OCI-LY3 (cell line): ENCODE measurements at regions not wholly inside any gene's neighbourhood (a gene's known extent, or its start where the extent isn't known, plus 50 kb on each side); places are given as distances from the start of the nearest gene placed in this dataset.
"Not testable (repeated sequence)": the region's sequence is repeated elsewhere in the genome, so short reads cannot be mapped to it uniquely, and the experiment has no call there.

ENCODE experiments used
- H2AFZ ChIP-seq: fragments of 200-600, 300-600 bp; shearing (Covaris generic); 2 replicates; pipeline ENCODE4 v1.6.0; 2014; ENCODE audit warnings: antibody characterized with exemption, low read depth, low read length
- H3K27ac ChIP-seq: fragments of 200-600, 300-600 bp; sonication (generic); 2 replicates; pipeline ENCODE4 v1.5.1; 2014; ENCODE audit warnings: mild to moderate bottlenecking, low read length, moderate library complexity, mixed read lengths
- H3K27me3 ChIP-seq: fragments of 200-600, 300-600 bp; sonication (generic); 2 replicates; pipeline ENCODE4 v1.6.1; 2014; ENCODE audit warnings: low read depth, low read length, mixed read lengths
- H3K36me3 ChIP-seq: fragments of 200-600, 300-600 bp; sonication (generic); replicated peaks from 2 replicates; pipeline ENCODE3; 2014; ENCODE audit warnings: low read depth, low read length, mixed read lengths
- H3K4me1 ChIP-seq: fragments of 300-600, 200-600 bp; sonication (generic); 2 replicates; pipeline ENCODE4 v1.6.1; 2014; ENCODE audit warnings: low read length, mixed read lengths
- H3K4me2 ChIP-seq: fragments of 200-600, 300-600 bp; sonication (generic); 2 replicates; pipeline ENCODE4 v1.6.1; 2014; ENCODE audit warnings: low read length, mixed read lengths
- H3K4me3 ChIP-seq: fragments of 300-600, 200-600 bp; sonication (generic); 2 replicates; pipeline ENCODE4 v1.5.1; 2014; ENCODE audit warnings: antibody characterized with exemption, mild to moderate bottlenecking, low read length, moderate library complexity
- H3K79me2 ChIP-seq: fragments of 300-600, 200-600 bp; shearing (Covaris generic); 2 replicates; pipeline ENCODE4 v1.6.1; 2014; ENCODE audit warnings: mild to moderate bottlenecking, low read length, mixed read lengths
- H3K9ac ChIP-seq: fragments of 300-600, 200-600 bp; shearing (Covaris generic); 2 replicates; pipeline ENCODE4 v1.6.0; 2014; ENCODE audit warnings: mild to moderate bottlenecking, low read length, moderate library complexity
- H3K9me3 ChIP-seq: fragments of 200-600, 300-600 bp; shearing (Covaris generic); 2 replicates; pipeline ENCODE4 v1.6.1; 2014; ENCODE audit warnings: low read length, mixed read lengths; ENCODE audit not compliant: insufficient read depth
- H4K20me1 ChIP-seq: fragments of 200-600, 300-600 bp; sonication (generic); 2 replicates; pipeline ENCODE4 v1.6.1; 2016; ENCODE audit warnings: low read length, mixed read lengths; ENCODE audit not compliant: insufficient read depth
- CTCF ChIP-seq: fragments of 200-600, 300-600 bp; sonication (generic); IDR thresholded peaks from 2 replicates; pipeline ENCODE4 v1.5.1; 2014; ENCODE audit warnings: antibody characterized with exemption, low read length, low read depth
- EZH2phosphoT487 ChIP-seq: fragments of 200-600 bp; shearing (Covaris generic); IDR thresholded peaks from 2 replicates; pipeline ENCODE4 v1.6.1; 2018; ENCODE audit warnings: antibody characterized with exemption, mixed run types, low read depth

DNA sequence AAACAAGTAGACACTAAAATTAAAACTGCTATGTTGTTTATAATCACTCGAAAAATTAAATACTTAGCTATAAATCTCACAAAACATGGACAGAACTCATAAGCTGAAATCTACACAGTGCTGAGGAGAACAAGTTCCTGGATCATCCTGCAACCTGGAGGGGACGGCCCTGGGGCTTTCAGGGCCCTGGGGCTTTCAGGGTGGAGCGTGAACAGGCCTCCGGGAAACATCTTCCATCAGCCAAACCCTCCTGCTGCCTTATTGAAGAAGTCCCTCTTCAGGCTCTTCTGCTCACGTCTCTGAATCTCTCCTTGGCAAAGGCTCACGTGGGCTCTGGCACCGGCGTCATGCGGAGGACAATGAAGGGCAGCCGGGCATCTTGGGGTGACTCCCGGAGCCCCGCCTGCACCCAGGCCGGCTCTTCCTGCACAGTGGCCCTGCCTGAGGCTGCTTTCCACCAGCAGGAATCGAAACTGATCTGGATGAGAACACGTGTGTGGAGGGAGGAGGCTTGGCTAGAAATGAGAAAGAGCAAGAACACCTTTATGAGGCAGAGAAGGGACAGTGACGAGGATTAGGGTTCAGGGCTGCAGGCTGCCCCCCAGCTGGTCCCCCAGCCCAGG, 127.3 kb downstream of the CDRT15L2 start:
- no peak overlapping the region for H3K27ac ChIP-seq
- H3K4me3 ChIP-seq, result no peak overlapping the region
- H3K4me1 ChIP-seq, result no peaks in the 10 kb centered on the region
- no peaks in the 10 kb centered on the region for H3K27me3 ChIP-seq
- TF ChIP-seq CTCF, result no peak
- TF ChIP-seq EZH2phosphoT487, result no peak
- H3K9me3 ChIP-seq, result no peaks in the 10 kb centered on the region
- H3K4me2 ChIP-seq, result no peak overlapping the region
- H3K79me2 ChIP-seq, result no peaks in the 10 kb centered on the region
- no peaks in the 10 kb centered on the region for H3K36me3 ChIP-seq
- H4K20me1 ChIP-seq, result no peaks in the 10 kb centered on the region
- no peak overlapping the region for H2AFZ ChIP-seq
- H3K9ac ChIP-seq, result no peak overlapping the region

DNA sequence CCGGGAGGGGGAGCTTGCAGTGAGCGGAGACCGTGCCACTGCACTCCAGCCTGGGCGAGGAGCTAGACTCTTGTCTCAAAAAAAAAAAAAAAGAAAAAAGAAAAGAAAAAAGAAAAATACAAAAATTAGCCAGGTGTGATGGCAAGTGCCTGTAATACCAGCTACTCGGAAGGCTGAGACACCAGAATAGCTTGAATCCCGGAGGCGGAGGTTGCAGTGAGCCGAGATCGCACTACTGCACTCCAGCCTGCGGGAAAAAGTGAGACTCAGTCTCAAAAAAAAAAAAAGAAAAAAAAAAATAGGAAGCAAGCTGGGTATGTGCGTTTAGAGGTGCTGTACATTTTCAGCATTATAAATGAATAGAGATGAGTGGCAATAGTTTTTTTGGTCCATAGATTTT, 129.3 kb downstream of the CDRT15L2 start:
- not testable (repeated sequence) for H3K27ac ChIP-seq, H2AFZ ChIP-seq, H3K9me3 ChIP-seq, H3K4me2 ChIP-seq, H3K27me3 ChIP-seq, H3K4me3 ChIP-seq, H3K36me3 ChIP-seq, H3K79me2 ChIP-seq, H4K20me1 ChIP-seq, H3K4me1 ChIP-seq, H3K9ac ChIP-seq

DNA sequence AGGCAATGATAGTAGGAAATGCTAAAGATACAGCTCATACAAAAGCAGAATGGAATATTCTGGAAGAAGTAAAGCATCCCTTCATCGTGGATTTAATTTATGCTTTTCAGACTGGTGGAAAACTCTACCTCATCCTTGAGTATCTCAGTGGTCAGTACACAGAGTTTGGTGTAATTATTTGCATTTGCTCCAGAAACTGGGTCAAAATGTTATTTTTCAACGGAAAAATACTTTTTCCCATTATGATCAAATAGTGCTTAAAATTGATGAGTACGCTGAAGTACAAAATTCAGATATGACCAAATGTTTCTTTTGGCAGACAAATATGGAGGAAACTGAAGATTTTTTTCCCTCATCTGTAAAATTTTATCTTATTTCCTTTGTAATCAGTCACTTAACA, 137.0 kb downstream of the CDRT15L2 start:
- H3K4me2 ChIP-seq, H3K4me3 ChIP-seq, H2AFZ ChIP-seq, H3K9ac ChIP-seq, H3K36me3 ChIP-seq, H3K27ac ChIP-seq, H4K20me1 ChIP-seq, H3K27me3 ChIP-seq, H3K9me3 ChIP-seq, H3K79me2 ChIP-seq, H3K4me1 ChIP-seq: not testable (repeated sequence)

- no peak overlapping the region for H3K4me2 ChIP-seq
- H3K4me1 ChIP-seq, result no peaks in the 10 kb centered on the region
- H3K4me3 ChIP-seq, result no peak overlapping the region
- no peaks in the 10 kb centered on the region for H4K20me1 ChIP-seq
- H3K9ac ChIP-seq, result no peak overlapping the region
- H3K79me2 ChIP-seq, result no peaks in the 10 kb centered on the region
- no peaks in the 10 kb centered on the region for H3K36me3 ChIP-seq
- H3K27me3 ChIP-seq, result no peaks in the 10 kb centered on the region
- no peak overlapping the region for H2AFZ ChIP-seq
- no peak for TF ChIP-seq CTCF
- H3K27ac ChIP-seq, result no peak overlapping the region
- H3K9me3 ChIP-seq, result no peaks in the 10 kb centered on the region
These were observed 141.6 kb downstream of the CDRT15L2 start for GRCh38 chr17:20721171-20721570.

GRCh38 chr17:20724391-20724790, 144.9 kb downstream of the CDRT15L2 start:
- H3K9me3 ChIP-seq, H3K27me3 ChIP-seq, H4K20me1 ChIP-seq, H2AFZ ChIP-seq, H3K4me1 ChIP-seq, H3K36me3 ChIP-seq, H3K4me3 ChIP-seq, H3K9ac ChIP-seq, H3K79me2 ChIP-seq, H3K4me2 ChIP-seq, H3K27ac ChIP-seq: not testable (repeated sequence)

DNA sequence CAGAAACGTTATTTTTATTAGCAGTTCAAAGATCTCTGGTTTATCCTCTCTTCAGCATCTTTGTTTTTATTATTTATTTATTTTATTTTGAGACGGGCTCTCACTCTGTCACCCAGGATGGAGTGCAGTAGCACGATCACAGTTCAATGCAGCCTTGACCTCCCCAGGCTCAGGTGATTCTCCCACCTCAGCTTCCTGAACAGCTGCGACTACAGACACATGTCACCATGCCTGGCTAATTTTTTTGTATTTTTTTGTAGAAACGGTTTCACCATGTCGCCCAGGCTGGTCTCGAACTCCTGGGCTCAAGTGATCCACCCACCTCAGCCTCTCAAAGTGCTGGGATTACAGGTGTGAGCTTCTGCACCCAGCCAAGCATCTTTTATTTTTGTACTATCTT, 147.7 kb downstream of the CDRT15L2 start:
- not testable (repeated sequence) for H3K4me2 ChIP-seq, H3K9me3 ChIP-seq, H3K27ac ChIP-seq, H2AFZ ChIP-seq, H3K79me2 ChIP-seq, H3K4me1 ChIP-seq, H4K20me1 ChIP-seq, H3K4me3 ChIP-seq, H3K9ac ChIP-seq, H3K36me3 ChIP-seq, H3K27me3 ChIP-seq
